ENCODE measurements at regions not wholly inside any gene's neighbourhood (a gene's known extent, or its start where the extent isn't known, plus 50 kb on each side); places are given as distances from the start of the nearest gene placed in this dataset.

DNA sequence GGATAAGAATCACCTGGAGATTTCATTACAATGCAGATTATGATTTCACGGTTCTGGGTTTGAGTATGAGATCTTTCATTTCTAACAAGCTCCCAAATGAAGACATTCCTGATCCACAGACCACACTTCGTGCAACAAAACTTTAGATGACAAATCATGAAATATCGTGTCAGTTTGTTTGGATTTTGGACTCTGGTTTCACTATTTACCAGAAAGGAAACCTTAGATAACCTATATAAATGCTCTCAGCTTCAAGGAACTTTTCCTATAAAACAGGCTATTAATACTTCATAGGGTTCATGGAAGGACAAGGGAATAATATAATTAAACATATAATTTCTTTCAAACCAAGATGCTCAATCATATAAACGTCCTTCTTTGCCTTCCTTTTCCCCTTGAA, 930.5 kb upstream of the SLC10A2 start:
- Histone ChIP-seq H3K27ac (no peak overlapping the region), H3K4me3 (no peak overlapping the region)

DNA sequence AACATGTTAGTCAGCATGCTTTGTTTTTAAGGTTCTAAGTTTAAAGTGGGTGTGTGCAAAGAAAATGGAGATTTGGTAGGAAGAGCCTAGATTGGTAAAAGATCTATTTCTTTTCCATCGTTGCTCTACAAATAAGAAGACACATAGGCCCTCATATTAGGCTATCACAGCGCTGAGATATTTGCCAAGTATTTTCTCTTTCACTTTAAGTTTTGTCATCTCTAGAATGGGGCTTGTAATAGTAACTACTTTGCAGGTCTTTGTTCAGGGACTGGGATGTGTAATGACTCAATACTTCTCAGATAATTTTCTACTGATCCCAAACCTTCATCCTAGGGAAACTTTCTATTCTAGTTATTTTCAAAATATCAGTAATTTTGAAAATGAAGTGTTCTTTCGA, 917.7 kb upstream of the SLC10A2 start:
- Histone ChIP-seq H3K4me3 (no peak overlapping the region), H3K27ac (no peak overlapping the region)

DNA sequence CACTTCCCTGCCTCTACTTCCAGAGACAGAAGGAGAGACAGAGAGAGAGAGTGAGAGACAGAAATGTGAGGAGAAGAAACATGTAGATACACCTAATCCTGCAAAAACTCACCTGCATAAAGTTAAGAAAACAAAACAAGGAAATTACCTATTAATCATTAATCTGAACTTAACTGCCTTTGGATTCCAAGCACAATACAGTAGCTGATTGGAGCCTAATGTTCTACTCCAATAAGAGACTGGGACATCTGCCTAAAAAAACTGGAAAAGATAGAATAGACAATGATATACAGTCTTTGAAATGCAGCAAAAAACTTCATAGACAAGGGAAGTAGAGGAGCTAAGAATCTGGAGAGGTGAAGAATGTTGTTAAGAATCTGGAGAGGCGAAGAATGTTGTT, 910.2 kb upstream of the SLC10A2 start:
- H3K27ac ChIP-seq = no peak overlapping the region

DNA sequence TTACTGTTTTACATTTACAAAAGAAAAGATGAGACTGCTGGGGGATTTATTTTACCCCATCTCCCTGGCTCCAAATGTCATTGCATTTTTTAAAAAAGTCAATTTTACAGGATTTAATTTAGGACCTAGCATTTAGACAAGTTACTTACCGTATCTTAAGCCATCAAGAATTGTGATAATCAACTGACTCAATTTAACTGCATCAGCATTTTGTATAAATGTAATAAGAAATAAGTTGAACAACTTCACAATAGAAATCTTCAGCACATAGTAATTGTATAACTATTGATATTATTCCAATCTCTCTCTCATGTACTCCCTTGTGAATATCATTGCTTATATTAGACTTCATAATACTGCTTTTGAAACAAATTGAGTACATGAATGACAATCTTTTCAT, 907.5 kb upstream of the SLC10A2 start:
- H3K27ac ChIP-seq = no peak overlapping the region
- H3K4me3 ChIP-seq = no peak overlapping the region

More for the DNA sequence above, 910.2 kb upstream of the SLC10A2 start:
- no peak overlapping the region for H3K4me3 ChIP-seq

DNA sequence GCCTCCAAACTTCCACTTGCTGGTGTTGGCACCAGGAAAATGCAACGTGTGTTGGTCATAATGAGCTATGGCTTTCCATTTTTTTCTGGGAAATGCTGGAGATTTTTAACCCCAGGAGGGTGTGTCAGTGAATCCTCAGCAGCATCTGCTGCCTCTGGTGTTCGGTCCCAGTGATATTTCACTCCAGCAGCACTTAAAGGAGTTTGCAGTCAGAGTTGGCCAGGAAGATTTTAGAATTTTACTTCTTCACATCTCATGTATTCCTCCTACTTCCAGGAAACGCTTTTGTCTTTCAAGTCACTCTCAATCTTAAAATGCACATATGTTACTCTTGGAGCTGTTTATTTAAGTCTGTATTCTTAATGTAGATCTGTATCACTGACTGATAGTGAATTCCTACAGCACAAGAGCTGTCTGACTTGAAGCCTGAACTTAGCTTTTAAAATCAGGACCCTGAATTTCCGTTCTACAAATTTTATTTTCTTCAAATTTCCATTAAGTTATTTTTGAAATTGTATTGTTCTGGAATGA, 903.4 kb upstream of the SLC10A2 start:
- H3K27ac ChIP-seq = no peak overlapping the region

DNA sequence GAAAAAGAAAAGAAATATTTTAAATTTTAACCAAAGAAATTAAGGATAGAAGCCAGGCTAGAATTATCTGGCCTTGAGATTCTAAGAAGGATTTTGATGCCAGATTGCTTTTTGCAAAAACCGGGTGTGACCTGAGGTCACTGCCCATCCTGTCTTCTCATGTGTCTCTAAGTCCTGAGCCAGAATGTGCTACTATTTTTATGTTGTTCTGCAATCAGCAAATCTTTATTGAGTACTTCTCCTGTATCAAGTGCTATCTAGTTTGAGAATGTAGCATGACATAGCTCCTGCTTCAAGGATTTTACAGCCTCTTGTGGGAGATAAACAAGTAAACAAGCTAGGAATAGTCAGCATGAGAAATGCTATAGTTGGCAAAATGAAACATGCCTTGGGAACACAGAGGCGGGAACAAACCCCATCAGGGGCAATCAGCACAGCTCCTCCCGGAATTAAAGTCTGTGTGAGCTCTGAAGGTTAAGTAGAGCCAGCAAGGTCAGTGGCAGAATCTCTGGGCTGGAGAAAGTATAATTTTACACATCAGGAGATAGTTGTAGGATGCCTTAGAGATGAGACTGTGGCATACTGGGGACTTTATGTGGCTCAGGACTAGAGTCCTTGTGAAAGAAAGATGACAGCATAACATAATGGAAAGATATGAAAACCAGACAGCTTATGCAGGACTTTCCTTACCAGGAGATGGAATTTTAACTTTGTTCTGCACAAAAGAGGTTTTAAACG, 899.5 kb upstream of the SLC10A2 start:
- no peak overlapping the region for H3K27ac ChIP-seq

More for the DNA sequence above, 903.4 kb upstream of the SLC10A2 start:
- no peak overlapping the region for H3K4me3 ChIP-seq

DNA sequence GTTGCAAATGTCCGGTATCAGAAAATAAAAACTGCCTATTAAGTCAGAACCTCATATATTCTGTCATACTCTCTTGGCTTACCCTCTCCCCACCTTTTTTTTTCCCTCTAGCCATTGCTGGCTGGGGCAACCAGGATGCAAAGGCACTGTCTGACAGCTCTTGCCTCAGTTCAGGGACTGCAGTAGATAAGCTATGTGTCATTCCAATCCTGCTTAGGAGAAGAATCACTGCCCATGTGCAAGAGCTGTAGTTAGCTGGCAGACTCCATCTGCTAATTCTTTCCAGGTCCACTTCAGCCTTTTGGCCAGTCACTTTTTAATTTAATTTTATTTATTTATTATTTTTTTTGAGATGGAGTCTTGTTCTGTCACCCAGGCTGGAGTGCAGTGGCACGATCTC, 895.6 kb upstream of the SLC10A2 start:
- Histone ChIP-seq H3K27ac (no peak overlapping the region), H3K4me3 (no peak overlapping the region)

More for the DNA sequence above, 899.5 kb upstream of the SLC10A2 start:
- H3K4me3 ChIP-seq = no peak overlapping the region

DNA sequence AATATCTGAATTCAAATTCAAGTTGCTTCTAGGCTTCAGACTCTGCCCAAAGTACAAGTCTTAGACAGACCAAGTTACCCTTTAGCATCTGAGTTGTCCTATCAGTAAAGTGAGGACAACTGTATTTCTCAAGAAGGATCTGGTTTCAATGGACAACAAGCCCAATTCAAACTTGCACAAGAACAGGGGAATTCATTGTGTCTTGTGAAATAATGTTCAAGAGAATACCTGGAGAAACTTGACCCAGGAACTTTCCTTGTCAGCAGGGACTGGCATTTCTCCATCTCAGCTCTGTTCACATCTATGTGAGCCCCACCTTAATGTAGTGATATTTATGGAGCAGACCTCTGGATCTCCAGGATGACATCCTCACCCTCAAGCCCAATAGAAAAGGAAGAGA, 894.9 kb upstream of the SLC10A2 start:
- H3K27ac ChIP-seq = no peak overlapping the region
- no peak overlapping the region for H3K4me3 ChIP-seq

DNA sequence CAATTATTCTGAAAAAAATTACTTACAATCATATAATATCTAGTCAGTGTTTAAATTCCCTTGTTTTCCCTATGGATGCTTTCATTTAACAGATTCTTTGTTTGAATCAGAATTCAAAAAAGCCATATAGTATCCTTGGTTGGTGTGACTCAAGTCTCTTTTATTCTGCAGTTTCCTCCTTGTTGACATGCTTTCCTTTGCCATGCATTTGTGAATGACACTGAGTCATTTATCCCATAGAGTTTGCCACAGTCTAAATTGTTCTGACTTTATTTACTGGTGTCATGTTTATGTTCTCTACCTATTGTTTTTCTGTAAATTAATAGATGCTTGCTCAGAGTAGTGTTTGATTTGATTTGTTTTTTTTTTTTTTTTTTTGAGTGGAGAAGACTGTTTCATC, 893.8 kb upstream of the SLC10A2 start:
- Histone ChIP-seq H3K27ac (no peak overlapping the region), H3K4me3 (no peak overlapping the region)

DNA sequence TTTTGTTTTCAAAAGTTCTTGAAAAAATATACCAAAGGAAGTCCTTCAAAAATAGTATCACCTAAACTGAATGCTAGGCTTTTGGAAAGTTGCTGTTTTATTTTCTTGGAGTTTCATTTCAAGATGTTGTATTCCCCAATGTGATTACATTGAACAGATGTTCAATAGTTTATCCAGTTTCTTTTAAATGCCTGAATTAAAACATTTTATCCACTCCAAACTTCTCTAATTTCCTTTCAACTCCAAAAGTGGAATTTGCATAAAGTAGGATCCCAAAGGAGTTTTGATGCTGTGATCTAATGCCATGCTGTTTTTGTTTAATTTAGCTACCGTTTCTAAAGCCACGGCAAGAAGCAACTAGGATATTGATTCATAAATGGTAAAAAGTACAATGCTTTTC, 892.5 kb upstream of the SLC10A2 start:
- no peak overlapping the region for H3K27ac ChIP-seq

DNA sequence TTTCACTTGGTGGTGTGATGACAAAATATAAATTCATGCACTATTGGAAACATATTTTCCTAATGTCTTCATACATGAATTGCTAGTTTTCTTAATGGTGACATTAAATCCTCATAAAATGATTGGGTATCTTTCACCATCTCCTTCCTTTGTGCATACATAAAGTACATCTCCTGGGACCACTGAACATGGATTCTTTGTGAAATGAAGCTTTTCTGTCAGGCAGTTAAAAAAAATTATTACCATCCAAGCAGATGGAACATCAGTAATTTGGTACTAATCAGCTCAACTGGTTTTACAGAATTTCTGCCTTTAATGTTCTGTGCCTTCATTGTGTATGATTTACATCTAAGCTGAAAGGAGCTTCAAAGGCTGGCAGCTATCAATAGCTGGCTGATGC, 891.7 kb upstream of the SLC10A2 start:
- Histone ChIP-seq H3K4me3 (no peak overlapping the region), H3K27ac (no peak overlapping the region)

More for the DNA sequence above, 892.5 kb upstream of the SLC10A2 start:
- H3K4me3 ChIP-seq = no peak overlapping the region

DNA sequence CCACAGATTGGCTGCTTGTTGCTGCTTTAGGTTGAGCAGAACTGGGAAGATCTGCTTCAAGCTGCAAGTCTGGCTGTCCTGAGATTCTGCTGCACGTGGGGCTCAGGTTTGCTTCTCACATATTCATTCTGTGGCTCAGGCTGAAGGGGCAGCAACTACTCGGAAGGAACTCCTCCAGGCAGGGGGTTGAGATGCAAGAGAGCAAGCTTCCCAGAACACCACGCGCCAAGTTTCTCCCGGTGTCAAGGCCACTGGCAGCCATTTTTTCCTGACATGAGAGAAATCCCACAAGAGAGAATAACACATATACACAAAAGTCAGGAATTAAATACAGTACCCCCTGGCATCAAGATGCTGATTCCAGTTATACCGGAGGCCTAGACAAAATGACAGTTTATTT, 887.6 kb upstream of the SLC10A2 start:
- no peak overlapping the region for H3K27ac ChIP-seq
- H3K4me3 ChIP-seq = no peak overlapping the region

DNA sequence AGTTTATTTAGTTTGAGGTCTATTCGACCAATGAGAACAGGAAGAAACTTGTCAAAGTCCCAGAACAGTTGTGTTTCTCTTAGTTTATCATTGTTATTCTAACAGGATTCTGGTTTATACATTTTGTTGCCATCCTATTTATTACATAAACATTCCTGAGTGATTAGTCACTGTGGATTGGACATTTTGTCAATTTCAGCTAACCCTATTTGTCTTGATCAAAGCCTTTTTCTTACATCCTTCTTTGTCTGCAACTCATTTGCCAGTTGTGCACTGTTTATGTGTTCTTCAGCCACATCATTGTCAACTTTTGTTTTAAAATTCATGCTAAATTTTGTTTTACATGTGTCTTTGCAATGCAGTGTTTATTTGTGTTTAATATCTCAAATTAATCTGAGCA, 886.0 kb upstream of the SLC10A2 start:
- Histone ChIP-seq H3K27ac (no peak overlapping the region), H3K4me3 (no peak overlapping the region)

DNA sequence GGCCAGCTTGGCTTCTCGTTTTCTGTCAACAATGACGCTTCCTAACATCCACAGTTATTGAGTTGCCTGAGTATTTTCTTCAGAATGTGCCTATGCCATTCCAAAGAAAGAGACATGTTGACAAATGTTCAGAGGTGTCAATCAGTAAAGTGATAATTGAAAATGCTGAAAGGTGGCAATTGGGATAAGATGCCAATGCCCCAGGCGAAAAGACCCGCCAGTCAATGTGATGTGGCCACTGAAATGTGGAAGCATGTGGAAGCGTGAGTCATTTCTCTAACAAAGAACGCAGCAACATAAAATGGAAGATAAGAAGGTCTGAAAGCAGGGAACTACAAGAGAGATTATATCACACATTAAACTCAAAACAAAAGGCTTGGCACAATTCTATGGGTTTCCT, 882.2 kb upstream of the SLC10A2 start:
- Histone ChIP-seq H3K4me3 (no peak overlapping the region), H3K27ac (no peak overlapping the region)

DNA sequence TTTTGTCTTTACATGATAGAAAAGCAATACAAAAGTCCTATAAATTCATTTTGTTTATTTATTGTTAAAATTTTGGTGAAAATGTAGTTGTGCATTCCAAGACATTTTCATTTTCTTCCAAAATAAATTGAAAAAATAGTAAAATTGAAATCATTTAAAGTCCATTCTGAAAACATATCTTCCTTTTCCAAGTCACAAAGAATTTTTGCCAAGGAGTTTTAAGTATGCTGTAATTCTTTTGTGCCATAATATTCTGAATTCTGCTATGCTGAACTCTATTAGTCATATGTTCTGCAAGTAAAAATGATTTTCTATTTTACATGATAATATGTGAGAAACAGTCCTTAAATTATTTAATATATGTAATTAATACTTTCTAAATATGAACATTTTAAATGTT, 879.6 kb upstream of the SLC10A2 start:
- Histone ChIP-seq H3K27ac (no peak overlapping the region), H3K4me3 (no peak overlapping the region)

DNA sequence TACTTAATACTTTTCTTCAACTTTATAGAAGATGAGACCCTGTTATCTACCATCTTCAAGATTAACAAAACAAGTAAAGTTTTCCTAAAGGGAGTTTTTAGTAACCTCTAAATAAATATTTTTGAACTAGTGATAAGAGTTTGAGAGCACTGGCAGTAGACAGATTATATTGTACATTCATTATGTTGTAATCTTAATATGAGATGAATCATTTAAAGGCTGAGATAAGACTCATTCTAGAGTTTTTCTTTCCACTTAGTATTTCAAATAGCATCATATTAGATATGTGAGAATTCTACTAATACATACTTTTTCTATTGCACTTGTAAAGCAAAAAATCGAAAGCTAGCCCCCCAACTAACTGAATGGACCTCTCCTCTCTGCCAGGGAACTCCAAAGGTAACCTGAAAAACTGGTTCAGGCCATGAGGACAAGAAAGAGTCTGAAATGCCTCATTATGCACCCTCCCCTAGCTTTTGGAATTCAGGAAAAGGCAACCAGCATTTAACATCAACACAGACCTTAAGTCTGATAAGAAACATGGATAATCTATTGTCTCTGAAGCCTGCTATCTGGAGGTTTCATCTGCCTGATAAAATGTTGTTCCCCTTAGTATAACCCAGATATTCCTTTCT, 875.4 kb upstream of the SLC10A2 start:
- Histone ChIP-seq H3K27ac (no peak overlapping the region), H3K4me3 (no peak overlapping the region)

DNA sequence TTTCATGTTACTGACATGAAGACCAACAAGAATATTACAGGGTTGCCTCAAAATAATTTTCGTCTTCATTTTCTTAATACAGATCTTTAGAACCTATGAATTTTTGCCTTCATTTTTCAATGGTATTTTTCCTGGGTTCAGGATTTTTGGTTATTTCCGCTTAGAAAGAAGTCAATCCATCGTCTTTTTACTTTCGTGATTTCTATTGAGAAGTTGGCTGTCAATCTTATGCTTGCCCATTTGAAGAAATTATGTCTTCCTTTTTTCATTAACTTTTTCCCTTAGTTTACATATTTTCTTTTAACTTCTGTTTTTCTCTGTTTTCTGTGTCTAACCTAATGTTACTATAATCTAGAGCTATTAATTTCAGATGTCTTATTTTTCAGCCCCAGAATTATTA, 868.9 kb upstream of the SLC10A2 start:
- Histone ChIP-seq H3K4me3 (no peak overlapping the region), H3K27ac (no peak overlapping the region)

DNA sequence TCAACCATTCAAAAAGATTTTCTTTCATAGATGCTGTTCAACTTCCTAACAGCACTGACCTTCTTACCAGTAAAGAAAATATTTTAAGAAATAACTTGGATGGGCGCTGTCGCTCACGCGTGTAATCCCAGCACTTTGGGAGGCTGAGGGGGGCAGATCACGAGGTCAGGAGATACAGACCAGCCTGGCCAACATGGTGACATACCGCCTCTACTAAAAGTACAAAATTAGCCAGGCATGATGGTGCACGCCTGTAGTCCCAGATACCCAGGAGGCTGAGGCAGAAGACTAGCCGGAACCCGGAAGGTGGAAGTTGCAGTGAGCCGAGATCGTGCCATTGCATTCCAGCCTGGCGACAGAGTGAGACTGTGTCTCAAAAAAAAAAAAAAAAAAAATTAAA, 865.7 kb upstream of the SLC10A2 start:
- H3K4me3 ChIP-seq = no peak overlapping the region
- H3K27ac ChIP-seq = no peak overlapping the region

DNA sequence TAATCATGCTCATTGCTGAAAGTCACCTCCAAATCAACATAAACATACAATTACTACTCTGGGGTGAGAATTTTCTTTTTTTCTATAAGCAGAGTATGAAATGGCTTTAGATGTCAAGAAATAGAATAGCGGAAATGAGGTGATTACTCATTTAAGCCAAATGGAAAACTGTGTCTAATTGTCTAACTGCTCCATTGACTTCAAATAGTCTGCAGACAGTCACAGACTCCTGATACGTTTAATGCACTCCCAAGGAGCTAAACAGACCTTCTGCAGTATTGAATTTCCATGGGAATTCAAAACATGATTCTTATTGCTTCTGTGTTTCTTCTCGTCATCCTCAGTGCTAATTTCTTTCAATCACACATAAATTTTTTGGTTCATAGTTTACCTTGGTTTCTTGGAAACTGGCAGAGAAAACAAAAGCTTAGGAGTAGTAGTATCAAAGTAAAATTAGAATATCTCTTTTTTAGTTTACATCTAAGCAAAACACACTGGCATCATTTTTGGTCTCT, 865.2 kb upstream of the SLC10A2 start:
- no peak overlapping the region for H3K27ac ChIP-seq

DNA sequence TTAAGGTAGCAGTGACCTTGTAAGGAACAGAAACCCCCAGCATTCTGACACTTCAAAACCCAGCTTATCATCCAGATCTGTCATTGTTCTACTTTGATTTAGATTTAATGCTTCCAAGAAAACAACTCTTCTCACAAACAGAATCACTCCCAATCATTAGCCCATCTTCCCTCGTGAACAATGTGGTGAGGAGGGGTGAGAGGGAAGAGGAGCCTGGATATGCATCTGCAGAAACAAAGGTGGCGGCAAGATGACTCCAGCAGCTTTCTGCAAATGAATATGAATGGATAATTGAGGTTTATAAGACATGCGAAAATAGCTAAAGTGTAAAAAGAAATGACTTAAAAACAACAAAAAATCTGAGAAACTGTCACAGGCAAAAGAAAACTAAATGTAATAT, 859.9 kb upstream of the SLC10A2 start:
- Histone ChIP-seq H3K4me3 (no peak overlapping the region), H3K27ac (no peak overlapping the region)

More for the DNA sequence above, 865.2 kb upstream of the SLC10A2 start:
- H3K4me3 ChIP-seq = no peak overlapping the region

DNA sequence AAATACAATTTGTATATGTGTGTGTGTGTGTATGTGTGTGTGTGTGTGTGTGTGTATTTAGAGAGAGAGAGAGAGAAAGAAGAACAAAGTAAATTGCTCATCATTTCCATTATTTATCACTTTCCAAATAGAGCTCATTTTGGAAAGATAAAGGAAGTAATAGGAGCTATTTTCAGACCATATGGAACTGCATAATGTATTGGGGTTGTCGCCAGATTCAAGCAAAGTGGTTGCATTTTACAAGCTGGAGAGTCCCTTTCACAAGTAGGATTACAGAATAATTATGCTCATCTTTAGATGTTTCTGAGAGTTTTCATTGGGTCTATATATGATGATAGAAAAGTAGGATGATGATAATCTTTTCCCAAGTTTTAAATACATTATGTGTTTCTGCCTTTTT, 842.7 kb upstream of the SLC10A2 start:
- Histone ChIP-seq H3K4me3 (no peak overlapping the region), H3K27ac (no peak overlapping the region)
